Body of pancreas (tissue), 4 donors: ENCODE measurements at regions not wholly inside any gene's neighbourhood (a gene's known extent, or its start where the extent isn't known, plus 50 kb on each side); places are given as distances from the start of the nearest gene placed in this dataset.

ENCODE experiments used
- CTCF ChIP-seq, 7 experiments: fragments of 450-650 bp in 4 of 7; fragments of 200-600 bp in 3 of 7; sonication (generic) in 3 of 7; IDR thresholded peaks; one replicate each; pipeline ENCODE4 v1.5.1; 2016 to 2019; ENCODE audit warnings: antibody characterized with exemption in 7 of 7
- POLR2A ChIP-seq, 3 donors: fragments of 450-650 bp; IDR thresholded peaks; one replicate each; pipeline ENCODE4 v1.6.1; 2016; ENCODE audit warnings: antibody characterized with exemption in 3 of 3, mild to moderate bottlenecking in 2 of 3

DNA sequence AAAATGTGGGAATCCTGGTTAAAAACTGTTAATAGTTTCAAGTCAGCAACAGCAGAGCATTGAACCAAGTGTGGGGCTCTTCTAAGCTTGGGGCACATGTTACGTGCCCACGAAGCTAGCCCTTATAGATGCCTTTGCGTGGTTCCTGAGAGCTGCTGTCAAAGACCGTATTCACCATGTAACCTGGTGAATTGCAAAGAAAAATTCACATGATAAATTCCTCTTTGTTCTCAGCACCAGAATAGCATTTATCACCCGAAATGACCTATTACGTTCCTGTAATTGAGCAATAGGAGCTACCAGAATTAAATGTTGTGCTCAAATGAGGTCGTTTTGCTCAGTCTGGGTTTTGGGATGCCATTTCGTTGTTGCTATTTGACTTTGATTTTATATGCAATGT, 202.6 kb upstream of the PRPS1L1 start:
- TF ChIP-seq CTCF (IDR thresholded peaks at IDR 0.05) (no peak), POLR2A (IDR thresholded peaks at IDR 0.05) (no peak)
